ENCODE measurements at regions not wholly inside any gene's neighbourhood (a gene's known extent, or its start where the extent isn't known, plus 50 kb on each side); places are given as distances from the start of the nearest gene placed in this dataset.

DNA sequence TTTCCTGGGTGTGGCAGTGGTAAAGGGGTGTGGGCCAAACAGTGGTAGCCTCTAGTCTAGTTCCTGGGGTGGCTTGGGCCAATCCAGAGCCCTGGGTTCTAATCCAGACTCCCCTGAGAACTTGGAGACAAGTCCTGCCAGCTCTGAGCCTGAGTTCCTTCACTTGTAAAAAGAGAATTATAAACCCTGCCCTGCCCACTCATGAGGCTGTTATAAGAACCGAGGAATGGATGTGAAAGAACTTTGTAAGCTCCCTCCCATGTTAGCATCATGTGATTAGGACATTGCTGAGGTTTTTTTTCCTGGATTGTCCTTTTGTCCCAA lies 131.0 kb downstream of the RRAGC start:
- TF ChIP-seq CTCF (IDR thresholded peaks at IDR 0.05) (no peak), EZH2 (IDR thresholded peaks at IDR 0.05) (no peak)
